Chondrocyte (in vitro differentiated cells): ENCODE measurements at regions not wholly inside any gene's neighbourhood (a gene's known extent, or its start where the extent isn't known, plus 50 kb on each side); places are given as distances from the start of the nearest gene placed in this dataset.

ENCODE experiments used
- DNase-seq: peaks from one replicate; pipeline ENCODE4 v3.0.0; 2021; ENCODE audit warnings: mixed read lengths, low spot score
- H3K27ac Mint-ChIP-seq: one replicate; pipeline ENCODE4 v1.8.0; 2021; ENCODE audit warnings: mild to moderate bottlenecking, moderate library complexity, mixed read lengths; ENCODE audit not compliant: unreplicated experiment
- H3K27me3 Mint-ChIP-seq: 2 replicates; pipeline ENCODE4 v1.8.0; 2021; ENCODE audit warnings: low read depth, mixed read lengths
- H3K36me3 Mint-ChIP-seq: 2 replicates; pipeline ENCODE4 v1.8.0; 2021; ENCODE audit warnings: low read depth, mixed read lengths
- H3K4me1 Mint-ChIP-seq: 2 replicates; pipeline ENCODE4 v1.8.0; 2021; ENCODE audit warnings: low read depth, mild to moderate bottlenecking, mixed read lengths
- H3K4me3 Mint-ChIP-seq: one replicate; pipeline ENCODE4 v1.8.0; 2021; ENCODE audit warnings: mild to moderate bottlenecking, moderate library complexity, mixed read lengths; ENCODE audit not compliant: unreplicated experiment
- H3K9me3 Mint-ChIP-seq: 2 replicates; pipeline ENCODE4 v1.8.0; 2021; ENCODE audit warnings: low read depth, mixed read lengths
- TF ChIP-seq, protein P1 (sequence below): fragments of 200-600 bp; sonication (generic); IDR thresholded peaks from 2 replicates; pipeline ENCODE4 v1.5.0; 2021; ENCODE audit warnings: antibody characterized with exemption, mild to moderate bottlenecking, moderate library complexity

- no peak overlapping the region for H3K27ac Mint-ChIP-seq
- H3K36me3 Mint-ChIP-seq, result no peaks in the 10 kb centered on the region
- no peak for DNase-seq
- TF ChIP-seq, protein P1, sequence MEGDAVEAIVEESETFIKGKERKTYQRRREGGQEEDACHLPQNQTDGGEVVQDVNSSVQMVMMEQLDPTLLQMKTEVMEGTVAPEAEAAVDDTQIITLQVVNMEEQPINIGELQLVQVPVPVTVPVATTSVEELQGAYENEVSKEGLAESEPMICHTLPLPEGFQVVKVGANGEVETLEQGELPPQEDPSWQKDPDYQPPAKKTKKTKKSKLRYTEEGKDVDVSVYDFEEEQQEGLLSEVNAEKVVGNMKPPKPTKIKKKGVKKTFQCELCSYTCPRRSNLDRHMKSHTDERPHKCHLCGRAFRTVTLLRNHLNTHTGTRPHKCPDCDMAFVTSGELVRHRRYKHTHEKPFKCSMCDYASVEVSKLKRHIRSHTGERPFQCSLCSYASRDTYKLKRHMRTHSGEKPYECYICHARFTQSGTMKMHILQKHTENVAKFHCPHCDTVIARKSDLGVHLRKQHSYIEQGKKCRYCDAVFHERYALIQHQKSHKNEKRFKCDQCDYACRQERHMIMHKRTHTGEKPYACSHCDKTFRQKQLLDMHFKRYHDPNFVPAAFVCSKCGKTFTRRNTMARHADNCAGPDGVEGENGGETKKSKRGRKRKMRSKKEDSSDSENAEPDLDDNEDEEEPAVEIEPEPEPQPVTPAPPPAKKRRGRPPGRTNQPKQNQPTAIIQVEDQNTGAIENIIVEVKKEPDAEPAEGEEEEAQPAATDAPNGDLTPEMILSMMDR, result no peak
- H3K4me1 Mint-ChIP-seq, result peaks cover 11% of the 10 kb centered on the region
- H3K27me3 Mint-ChIP-seq, result no peaks in the 10 kb centered on the region
- no peak overlapping the region for H3K4me3 Mint-ChIP-seq
- no peaks in the 10 kb centered on the region for H3K9me3 Mint-ChIP-seq
Measured at GRCh38 chr4:181693517-181693916, 549.7 kb upstream of the TENM3 start.

DNA sequence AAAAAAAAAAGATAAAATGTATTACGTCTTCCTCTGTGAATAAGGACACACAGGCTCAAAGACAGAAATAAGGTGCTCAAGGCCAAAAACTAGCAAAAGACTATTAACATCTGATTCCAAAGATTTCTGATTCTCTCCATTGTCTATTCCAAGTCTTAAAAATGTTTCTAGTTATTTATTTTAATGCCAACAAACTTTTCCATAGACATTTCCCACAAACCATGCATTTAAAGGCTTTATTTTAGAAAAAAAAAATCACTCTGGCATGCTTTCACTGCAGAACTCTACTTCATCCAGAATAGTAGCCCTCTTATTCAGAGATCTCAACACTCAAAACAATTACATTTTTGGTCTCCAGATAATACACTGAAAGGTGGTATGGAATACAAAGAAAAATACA is 545.0 kb upstream of the TENM3 start:
- no peak for DNase-seq
- Mint-ChIP-seq H3K4me3 (no peak overlapping the region), H3K9me3 (no peaks in the 10 kb centered on the region), H3K4me1 (no peaks in the 10 kb centered on the region), H3K36me3 (no peaks in the 10 kb centered on the region), H3K27ac (no peak overlapping the region), H3K27me3 (no peaks in the 10 kb centered on the region)
- TF ChIP-seq, protein P1, result no peak

DNA sequence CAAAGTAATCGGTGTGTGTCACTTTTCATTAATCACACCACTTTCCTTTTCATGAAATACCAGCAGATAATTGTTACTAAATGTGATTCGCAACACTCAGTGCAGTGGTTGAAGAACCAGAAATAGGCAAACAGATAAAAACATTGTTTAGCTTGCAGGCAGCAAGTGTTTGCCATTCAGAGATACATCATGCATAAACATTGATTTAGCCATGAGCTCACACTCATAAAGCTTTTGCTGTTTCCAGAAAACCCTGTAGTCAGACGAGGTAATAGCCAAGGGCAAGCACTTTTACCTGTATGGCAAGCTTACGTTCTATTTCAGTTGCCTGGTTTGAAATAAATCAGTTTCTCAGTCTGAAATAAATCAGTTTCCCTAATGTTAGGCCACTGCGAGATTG is 542.0 kb upstream of the TENM3 start:
- TF ChIP-seq, protein P1, result no peak
- no peaks in the 10 kb centered on the region for H3K9me3 Mint-ChIP-seq

GRCh38 chr4:181701894-181702293 is 541.3 kb upstream of the TENM3 start:
- no peak for DNase-seq
- Mint-ChIP-seq H3K9me3 (no peaks in the 10 kb centered on the region), H3K36me3 (no peaks in the 10 kb centered on the region), H3K27me3 (no peaks in the 10 kb centered on the region), H3K27ac (no peak overlapping the region), H3K4me3 (no peak overlapping the region), H3K4me1 (no peaks in the 10 kb centered on the region)
- TF ChIP-seq, protein P1, result no peak

More for the DNA sequence above, 542.0 kb upstream of the TENM3 start:
- DNase-seq, result no peak
- Mint-ChIP-seq H3K4me1 (no peaks in the 10 kb centered on the region), H3K4me3 (no peak overlapping the region), H3K27ac (no peak overlapping the region), H3K27me3 (no peaks in the 10 kb centered on the region), H3K36me3 (no peaks in the 10 kb centered on the region)

GRCh38 chr4:181702864-181703495 is 540.2 kb upstream of the TENM3 start:
- Mint-ChIP-seq H3K9me3 (no peaks in the 10 kb centered on the region), H3K4me3 (no peak overlapping the region), H3K4me1 (no peaks in the 10 kb centered on the region), H3K27ac (no peak overlapping the region), H3K36me3 (no peaks in the 10 kb centered on the region), H3K27me3 (no peaks in the 10 kb centered on the region)
- DNase-seq, result no peak
- TF ChIP-seq, protein P1, result no peak
